Bone marrow (tissue), 2 donors: ENCODE measurements at regions not wholly inside any gene's neighbourhood (a gene's known extent, or its start where the extent isn't known, plus 50 kb on each side); places are given as distances from the start of the nearest gene placed in this dataset.

Source experiments
- DNase-seq, 2 donors: peaks; one replicate each; lab custom pipeline; 2025; lab: John Stamatoyannopoulos, UW

DNA sequence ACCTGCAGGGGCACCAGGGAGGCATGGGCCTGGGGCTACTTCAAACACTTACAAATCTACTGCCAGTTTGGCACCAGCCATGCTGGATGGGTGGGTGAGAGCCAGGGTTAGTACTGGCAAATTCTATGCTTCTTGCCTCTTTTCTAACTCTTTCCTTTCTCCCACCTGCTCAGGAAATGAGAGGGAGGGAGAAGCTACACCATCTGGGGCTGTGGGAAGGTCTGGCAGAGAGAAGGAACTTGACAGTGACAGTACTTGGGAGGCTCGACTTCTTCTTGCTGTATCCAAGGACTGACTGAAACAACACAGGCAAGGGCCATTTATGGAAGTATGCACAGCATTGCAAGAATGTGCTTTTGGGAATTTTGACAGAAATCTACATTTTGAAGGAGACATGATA, 149.6 kb upstream of the DYRK2 start:
- peak in 1 of 2 donors; percentile 64 for DNase-seq

GRCh38 chr12:67501362-67501761, 147.2 kb upstream of the DYRK2 start:
- no peak for DNase-seq

GRCh38 chr12:67504026-67504425, 144.5 kb upstream of the DYRK2 start:
- DNase-seq = no peak

- no peak for DNase-seq
These were observed 141.8 kb upstream of the DYRK2 start for GRCh38 chr12:67506739-67507138.

GRCh38 chr12:67508830-67509229, 139.7 kb upstream of the DYRK2 start:
- DNase-seq = no peak

DNA sequence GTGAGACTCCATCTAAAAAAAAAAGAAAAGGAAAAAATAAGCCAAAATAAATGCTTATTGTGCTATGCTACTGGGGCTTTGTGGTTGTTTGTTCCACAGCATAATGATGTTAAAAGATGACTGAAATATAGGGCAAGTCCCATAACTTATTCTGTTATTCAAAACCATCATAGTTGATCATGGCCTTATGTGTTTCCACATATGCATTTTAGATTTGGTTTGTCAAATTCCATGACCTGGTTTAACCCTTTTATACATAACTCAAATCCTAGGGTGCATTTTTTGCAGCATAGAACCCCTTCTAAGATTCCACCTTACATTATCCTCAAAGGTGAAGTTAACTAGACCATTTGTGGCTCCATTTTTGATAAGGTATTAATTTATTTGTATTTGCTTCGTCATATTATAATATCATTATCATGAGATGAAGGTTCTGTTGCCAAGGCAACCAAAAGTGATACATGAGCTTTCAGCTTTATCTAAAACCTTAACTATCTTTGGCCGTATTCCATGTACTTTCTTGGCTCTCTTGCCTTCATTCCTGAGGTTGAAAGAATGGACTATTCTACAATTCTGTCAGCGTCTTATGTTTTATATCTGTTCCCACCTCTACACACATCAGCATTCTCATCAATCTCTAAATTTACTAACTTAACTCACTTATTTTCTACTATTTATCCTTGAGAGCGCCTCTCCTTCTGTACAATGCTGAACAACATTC, 138.7 kb upstream of the DYRK2 start:
- no peak for DNase-seq

- DNase-seq = no peak
These were observed 136.5 kb upstream of the DYRK2 start for GRCh38 chr12:67512061-67512460.

- DNase-seq = no peak
These were observed 134.0 kb upstream of the DYRK2 start for GRCh38 chr12:67514502-67514901.

GRCh38 chr12:67515679-67516340, 132.7 kb upstream of the DYRK2 start:
- DNase-seq = no peak

DNA sequence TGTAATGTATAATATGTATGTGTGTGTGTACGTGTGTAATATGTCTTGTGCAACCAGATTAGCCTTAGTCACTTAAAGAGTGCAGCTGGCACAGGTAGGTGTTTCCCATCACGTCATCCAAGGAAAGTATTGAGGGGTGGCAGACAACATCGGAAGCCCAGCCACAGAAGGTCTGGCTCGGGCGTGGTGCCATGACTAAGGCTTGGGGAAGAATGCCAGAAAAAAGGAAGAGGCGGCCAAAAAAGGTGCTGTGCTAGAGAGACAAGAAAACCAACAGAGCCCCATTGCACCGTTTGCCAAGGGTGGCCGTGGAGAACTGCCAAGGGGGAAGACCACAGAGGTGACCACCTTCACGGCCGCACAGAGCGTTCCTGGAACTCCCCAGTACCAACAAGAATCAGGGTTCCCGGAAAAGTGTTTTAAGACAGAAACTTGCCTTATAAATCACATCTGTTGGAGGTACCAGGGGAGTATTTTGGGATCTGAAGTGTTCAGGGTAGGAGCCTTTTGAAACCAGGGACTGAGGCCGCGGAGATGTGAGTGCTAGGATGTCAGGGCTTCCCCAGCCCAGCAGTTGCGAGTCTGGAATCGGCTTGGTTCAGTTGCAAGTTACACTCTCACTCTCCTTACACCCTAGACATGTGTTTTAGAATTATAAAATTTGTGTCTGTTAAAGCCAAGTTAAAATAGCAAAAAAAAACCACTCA, 131.2 kb upstream of the DYRK2 start:
- no peak for DNase-seq

- no peak for DNase-seq
These were observed 128.8 kb upstream of the DYRK2 start for GRCh38 chr12:67519484-67520433.

DNA sequence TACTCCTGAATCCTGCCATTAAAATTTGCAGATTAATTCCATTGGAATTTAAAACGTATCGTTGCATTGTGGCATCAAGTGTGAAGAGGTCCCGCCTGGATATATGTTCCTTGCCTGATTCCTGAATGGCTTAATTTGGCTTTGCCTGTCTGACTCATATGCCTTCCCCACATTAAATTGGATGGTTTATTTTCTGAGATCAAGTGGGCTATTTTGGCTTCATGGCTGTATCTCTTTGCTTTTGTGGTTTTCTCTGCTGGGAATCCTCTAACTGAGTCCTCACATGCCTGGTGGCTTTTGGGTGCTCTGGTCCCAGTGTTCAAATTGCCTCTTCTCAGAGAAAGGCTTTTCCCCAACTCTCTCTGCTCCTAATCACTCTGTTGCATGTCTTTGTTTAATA, 127.9 kb upstream of the DYRK2 start:
- no peak for DNase-seq

DNA sequence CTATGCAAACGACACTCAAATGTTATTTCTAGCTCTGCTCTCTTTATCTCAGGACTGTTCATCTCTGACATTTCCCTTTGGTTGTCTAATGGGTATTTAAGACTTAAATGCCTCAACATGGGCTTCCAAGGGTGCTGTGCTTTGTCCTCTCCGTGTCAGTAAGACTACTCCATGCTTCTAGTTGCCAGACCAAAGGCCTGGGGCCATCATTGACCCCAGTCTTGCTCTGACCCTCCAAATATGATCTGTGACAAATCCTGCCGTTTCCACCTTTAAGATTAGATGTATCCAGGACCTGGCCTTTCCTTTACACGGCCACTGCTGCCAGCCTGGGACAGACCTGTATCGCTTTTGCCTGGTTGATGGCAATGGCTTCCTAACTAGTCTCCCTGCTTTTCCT, 126.3 kb upstream of the DYRK2 start:
- DNase-seq = no peak

- DNase-seq = no peak
These were observed 125.0 kb upstream of the DYRK2 start for GRCh38 chr12:67523538-67523937.

GRCh38 chr12:67524861-67525616, 123.5 kb upstream of the DYRK2 start:
- no peak for DNase-seq

GRCh38 chr12:67525617-67525884, 123.0 kb upstream of the DYRK2 start:
- DNase-seq = no peak

DNA sequence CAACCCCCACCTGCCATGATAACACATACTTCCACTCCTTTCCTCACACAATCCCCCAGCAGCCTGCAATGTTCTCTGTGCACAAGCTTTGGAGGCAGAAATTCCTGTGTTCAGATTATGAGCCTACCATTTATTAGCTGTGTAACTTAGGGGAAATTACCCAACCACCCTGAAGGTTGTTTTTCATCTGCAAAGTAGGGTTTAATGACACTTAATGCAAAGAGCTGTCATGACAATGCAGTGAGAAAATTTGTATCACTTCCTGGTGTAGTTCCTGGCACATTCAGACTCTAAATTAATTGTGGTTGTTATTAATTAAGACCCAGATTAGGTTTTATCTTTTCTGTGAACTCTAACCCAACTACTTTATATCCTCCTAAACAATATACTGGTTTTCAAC, 122.4 kb upstream of the DYRK2 start:
- no peak for DNase-seq

GRCh38 chr12:67531051-67531450, 117.5 kb upstream of the DYRK2 start:
- DNase-seq = no peak

DNA sequence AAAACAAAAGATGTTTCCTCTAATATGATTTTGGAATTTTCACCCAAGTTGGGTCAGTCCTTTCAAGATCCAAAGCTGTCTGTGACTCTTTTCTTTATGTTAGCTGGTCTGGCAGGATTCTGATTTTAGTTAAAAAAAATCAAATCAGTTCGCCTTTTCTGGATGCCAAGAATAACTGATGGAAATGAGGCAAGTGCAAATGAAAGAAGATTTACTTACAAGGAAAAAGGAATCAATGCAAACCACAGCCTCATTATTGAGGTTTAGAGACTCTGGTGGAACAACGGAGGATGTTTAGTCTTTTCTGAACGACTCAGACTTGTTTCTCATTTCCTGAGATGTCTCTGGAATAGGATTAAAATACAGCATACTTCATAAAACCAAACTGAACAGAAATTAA, 117.0 kb upstream of the DYRK2 start:
- no peak for DNase-seq

GRCh38 chr12:67533159-67533558, 115.4 kb upstream of the DYRK2 start:
- DNase-seq = no peak

- no peak for DNase-seq
These were observed 114.5 kb upstream of the DYRK2 start for GRCh38 chr12:67534046-67534445.

- no peak for DNase-seq
These were observed 113.9 kb upstream of the DYRK2 start for GRCh38 chr12:67534681-67535080.
